Tongue (tissue), 1 donor: ENCODE measurements at regions not wholly inside any gene's neighbourhood (a gene's known extent, or its start where the extent isn't known, plus 50 kb on each side); places are given as distances from the start of the nearest gene placed in this dataset.
"Not testable (repeated sequence)": the region's sequence is repeated elsewhere in the genome, so short reads cannot be mapped to it uniquely, and the experiment has no call there.

Experiments
- DNase-seq: peaks from one replicate; pipeline ENCODE4 v3.0.0-alpha.2; 2015

DNA sequence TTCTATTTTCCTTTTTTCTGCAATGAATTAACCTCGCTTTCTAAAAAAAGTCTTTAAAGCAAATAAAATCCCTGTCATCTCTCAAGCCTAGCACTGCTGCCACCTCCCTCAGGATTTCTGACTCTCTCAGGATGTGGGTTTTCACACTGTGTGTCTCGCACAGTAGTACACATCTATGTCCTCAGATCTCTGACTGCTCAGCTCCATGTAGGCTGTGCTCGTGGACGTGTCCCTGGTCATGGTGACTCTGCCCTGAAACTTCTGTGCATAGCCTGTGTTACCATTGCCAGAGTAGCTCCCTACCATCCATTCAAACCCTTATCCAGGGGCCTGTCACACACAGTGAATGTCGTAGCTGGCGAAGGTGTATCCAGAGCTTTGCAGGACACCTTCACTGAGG, 619.3 kb downstream of the TMEM121 start:
- not testable (repeated sequence) for DNase-seq

DNA sequence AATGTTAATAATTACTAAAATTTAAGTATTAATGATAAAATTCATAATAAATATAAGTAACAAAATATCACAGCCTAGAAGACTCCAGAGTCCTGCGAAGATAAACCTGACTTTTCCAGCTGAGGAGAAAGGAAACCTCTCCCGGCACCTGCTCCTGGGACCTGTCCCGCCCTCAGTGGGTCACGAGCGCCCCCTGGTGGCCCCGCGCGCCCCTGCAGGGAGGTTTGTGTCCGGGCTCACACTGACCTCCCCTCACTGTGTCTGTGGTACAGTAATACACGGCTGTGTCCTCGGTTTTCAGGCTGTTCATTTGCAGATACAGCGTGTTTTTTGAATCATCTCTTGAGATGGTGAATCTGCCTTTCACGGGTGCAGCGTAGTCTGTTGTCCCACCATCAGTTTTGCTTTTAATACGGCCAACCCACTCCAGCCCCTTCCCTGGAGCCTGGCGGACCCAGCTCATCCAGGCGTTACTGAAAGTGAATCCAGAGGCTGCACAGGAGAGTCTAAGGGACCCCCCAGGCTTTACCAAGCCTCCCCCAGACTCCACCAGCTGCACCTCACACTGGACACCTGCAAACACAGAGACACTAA, 627.1 kb downstream of the TMEM121 start:
- not testable (repeated sequence) for DNase-seq

DNA sequence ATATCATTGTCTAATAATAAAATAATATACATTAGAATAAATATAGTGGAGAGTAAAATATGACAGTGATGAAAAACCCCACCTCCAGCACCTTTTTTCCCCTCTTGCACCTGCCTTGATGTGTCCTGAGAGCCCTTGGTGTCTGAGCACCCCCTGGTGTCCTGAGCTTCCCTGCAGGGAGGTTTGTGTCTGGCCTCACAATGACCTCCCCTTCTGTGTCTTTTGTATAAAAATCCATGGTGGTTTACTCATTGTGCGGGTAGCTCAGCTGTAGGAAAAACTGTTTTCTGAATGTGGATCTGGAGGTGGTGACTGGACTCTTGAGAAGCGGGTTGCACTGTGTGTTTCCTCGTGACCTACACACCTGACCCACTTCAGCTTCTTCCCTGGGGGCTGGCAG, 636.9 kb downstream of the TMEM121 start:
- DNase-seq: no peak

DNA sequence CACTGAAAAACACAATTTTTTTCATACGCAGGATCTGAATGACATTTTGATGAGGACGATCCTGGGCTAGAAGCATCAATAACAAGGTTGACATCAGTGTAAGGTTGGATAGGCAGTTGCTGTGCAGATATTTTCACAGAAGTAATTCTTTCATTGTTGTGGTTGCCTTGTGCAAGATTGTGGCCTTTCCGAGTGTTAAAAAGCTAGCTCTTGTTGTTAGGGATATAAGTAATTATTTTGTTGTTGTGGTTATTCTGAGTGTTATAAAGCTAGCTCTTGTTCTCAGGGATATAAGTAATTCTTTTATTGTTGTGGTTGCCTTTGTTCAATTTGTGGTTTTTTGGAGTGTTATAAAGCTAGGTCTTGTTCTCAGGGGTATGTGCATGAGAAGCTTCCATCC, 637.4 kb downstream of the TMEM121 start:
- DNase-seq: not testable (repeated sequence)

DNA sequence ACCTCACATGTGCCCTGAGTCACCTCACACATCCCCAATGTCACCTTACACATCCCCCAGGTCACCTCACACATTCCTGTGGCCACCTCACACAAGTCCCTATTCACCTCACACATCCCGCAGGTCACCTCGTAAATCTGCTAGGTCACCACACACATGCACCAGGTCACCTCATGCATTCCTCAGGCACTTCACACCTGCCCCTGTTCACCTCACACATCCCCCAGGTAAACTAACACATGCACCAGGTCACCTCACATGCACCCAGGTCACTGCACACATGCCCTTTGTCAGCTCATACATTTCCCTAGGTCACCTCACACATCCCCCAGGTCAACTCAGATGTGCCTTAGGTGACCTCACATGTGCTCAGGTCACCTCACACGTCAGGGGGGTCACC, 639.8 kb downstream of the TMEM121 start:
- no peak for DNase-seq

DNA sequence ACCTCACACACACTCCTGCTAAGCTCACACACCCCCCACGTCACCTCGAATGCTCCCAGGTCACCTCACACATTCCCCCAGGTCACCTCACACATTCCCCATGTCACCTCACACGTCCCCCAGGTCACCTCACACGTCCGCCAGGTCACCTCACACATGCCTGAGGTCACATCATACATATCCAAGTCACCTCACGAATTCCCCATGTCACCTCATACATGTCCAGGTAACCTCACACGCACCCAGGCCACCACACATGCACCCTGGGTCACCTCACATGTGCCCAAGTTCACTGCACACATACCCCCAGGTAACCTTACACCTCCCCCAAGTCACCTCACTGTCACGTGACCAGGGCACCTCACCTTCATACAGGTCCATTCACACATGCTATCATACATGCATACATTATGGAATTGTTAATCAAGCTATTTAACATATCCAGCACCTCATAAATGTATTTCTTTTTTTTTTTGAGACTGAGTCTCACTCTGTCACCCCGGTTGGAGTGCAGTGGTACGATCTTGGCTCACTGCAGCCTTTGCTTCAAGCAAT, 640.3 kb downstream of the TMEM121 start:
- no peak for DNase-seq

DNA sequence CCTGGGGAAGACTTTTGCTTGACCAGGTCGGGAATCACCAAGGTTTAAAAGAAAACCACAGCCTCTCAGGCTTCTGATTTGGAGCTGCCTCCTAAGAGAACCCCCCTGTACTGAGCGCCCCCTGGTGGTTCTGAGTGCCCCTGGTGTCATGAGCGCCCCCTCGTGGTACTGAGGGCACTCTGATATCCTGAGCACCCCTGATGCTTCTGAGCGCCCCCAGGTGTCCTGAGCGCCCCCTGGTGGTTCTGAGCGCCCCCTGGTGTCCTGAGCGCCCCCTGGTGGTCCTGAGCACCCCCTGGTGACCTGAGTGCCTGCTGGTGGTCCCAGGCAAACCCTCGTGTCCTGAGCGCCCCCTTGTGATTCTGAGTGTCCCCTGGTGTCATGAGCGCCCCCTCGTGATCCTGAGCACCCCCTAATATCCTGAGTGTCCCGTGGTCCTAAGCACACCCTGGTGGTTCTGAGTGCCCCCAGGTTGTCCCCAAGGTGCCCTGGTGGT, 643.8 kb downstream of the TMEM121 start:
- DNase-seq: not testable (repeated sequence)

DNA sequence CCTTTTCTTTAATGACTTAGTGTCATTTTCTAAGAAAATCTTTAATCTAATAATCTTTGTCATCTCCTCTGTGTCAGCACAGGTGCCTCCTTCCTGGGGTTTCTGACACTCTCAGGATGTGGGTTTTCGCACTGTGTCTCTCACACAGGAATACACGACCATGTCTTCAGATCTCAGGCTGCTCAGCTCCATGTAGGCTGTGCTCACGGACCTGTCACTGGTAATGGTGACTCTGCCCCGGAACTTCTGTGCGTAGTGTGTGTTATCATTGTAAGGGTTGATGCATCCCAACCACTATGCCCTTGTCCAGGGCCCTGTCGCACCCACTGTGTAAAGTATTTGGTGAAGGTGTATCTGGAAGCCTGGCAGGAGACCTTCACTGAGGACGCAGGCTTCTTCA, 647.8 kb downstream of the TMEM121 start:
- no peak for DNase-seq

DNA sequence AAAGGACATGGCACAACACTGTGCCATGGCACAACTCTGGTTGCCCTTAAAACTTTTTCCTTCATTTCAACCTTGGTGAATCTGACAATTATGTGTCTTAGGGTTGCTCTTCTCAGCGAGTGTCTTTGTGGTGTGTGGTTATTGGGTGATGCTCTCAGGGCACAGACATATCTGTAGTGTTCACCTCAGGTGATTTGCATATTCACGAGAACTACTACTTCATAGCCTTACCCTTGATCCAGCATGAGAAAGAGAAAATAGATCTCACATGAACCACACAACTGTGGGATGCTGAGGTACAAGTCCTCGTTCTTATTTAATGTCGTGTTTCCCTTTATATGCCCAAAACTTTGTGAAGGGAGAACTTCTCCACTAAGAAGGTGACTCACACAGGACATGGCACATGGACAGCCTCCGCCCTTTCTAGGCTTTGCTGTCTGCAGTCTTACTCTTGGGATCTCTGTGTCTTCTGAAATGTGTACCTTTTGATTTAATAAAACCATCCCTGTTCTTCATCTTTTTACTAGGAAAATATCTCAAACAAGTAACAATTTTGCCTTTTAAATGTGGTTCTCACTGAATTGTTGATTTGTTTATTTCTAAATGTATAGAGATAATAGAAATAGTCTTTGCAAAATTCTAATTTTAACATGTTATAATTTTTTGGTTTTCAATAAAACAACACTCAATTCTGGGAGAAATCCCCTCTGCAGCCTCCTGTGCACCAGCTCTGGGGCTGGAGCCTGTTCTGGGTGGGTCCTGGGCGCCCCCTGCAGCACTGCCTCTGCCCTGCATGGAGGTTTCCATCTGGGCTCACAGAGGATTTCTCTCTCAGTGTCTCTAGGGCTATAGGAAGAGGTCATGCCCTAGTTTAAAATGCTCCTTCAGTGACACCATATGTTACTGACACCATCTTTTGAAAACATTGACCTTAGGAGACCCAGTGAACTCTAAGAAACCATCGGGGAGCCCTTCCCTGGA, 651.2 kb downstream of the TMEM121 start:
- not testable (repeated sequence) for DNase-seq

DNA sequence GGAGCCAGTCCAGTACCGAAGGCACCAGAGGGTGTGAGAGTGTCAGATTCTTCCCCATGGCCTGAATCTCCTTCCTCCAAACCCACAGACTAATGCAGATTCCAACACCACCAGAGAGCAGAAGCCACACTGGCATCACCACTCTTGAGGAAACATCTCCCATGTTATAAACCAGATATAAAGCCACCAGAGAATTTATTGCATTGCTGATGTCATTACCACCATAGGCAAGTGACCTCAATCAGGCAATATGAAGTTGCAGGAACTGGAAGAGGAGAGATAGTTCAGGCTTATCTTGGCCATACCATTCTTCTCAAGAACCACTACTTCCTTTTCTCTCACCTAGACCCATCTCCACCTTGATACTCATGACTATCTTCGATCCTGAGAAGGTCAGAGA, 653.4 kb downstream of the TMEM121 start:
- no peak for DNase-seq

DNA sequence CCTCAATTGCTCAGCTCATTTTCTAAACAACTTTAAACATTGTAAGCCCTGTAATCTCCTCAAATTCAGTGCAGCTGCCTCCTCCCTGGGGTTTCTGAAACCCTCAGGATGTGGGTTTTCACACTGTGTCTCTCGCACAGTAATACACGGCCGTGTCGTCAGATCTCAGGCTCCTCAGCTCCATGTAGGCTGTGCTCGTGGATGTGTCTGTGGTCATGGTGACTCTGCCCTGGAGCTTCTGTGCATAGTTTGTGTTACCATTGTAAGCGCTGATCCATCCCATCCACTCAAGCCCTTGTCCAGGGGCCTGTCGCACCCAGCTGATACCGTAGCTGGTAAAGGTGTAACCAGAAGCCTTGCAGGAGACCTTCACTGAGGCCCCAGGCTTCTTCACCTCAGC, 658.4 kb downstream of the TMEM121 start:
- DNase-seq: not testable (repeated sequence)

DNA sequence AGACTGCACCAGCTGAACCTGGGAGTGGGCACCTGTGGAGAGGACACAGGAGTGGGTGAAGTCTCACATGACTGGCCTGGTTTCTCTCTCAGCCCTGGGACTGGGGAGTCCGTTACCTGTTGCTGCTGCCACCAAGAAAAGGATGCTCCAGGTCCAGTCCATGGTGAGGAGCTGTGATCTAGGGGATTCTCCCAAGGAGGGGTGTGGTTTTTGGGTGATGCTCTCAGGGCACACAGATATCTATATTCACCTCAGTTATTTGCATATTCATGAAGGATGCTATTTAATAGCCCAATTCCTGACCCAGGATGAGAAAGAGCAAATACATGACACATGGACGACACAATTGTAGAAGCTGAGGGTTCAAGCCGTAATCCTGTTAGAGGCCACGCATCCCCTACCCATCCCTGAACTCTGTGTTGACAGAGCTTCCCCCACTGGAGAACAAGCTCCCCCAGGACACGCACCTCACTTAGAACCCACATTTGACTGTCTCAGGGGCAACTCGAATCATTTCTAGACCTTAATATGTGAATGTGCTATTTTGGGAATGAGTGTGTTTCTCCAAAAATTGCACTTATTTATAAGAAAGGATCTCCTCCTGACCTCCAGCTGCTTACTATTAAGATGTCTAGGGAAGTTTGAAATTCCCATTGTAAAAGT, 658.9 kb downstream of the TMEM121 start:
- not testable (repeated sequence) for DNase-seq

DNA sequence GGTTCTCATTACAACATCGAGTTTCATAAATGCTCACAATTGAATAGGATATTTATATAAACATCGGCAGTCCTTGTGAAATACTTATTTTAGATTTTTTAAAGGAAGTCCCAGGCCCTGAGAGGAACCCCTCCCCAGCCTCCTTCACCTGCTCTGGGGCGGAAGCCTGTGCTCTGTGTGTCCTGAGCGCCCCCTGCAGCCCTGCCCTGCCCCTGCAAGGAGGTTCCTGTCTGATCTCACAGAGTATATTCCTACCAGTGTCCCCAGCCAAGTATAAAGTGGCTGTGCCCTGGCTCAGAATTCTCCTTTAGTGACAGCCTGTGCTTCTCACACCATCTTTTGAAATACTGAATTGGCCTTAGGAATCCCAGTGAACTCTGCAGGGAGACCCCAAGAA, 659.5 kb downstream of the TMEM121 start:
- no peak for DNase-seq

DNA sequence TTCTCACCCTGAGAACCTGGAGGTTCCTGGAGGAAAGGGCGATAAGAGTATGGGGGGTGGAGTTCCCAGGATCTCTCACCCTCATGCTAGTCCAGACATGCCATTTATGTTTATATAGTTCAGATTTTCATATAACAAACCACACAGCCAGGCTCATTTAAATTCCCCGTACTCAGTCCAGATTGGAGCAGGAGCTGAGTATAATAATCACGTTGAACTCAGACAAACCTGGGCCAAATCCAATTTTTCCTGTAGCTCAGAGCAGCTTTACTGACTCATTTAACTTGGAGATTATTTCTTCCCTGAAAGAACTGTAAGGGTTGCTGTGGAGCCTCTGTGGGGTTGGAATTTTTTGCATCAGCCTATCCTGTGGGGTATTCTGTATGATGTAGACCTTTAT, 660.8 kb downstream of the TMEM121 start:
- no peak for DNase-seq

DNA sequence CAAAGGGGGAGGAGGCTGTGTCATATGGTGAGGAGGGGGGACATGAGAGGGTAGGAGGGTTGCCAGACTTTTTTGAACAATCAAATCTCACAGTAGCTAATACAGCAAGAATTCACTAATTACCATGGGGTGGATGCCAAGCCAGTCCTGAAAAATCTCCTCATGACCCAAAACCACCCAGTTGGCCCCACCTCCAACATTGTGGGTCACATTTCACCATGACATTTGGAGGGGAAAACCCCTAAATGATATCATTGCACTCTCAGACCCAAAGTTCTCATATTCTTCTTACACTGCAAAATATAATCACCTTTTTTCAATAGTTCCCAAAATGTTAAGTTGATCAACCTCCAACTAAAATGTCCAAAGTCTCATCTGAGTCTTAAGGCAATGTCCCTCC, 666.3 kb downstream of the TMEM121 start:
- DNase-seq: not testable (repeated sequence)

DNA sequence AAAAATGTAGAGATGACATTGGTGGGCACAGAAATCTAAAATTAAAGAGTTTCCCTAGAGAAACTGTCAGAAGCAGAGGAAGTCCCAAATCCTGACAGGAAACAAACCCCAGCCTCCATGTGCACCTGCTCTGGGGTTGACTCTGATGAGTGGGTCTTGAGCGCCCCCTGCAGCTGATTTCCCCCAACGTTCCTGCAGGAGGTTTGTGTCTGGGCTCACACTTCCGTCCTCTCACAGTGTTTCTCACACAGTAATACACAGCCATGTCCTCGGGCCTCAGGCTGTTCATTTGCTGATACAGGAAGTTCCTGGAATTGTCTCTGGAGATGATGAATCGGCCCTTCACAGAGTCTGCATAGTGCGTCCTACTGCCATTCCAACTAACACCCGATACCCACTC, 670.1 kb downstream of the TMEM121 start:
- DNase-seq: not testable (repeated sequence)

DNA sequence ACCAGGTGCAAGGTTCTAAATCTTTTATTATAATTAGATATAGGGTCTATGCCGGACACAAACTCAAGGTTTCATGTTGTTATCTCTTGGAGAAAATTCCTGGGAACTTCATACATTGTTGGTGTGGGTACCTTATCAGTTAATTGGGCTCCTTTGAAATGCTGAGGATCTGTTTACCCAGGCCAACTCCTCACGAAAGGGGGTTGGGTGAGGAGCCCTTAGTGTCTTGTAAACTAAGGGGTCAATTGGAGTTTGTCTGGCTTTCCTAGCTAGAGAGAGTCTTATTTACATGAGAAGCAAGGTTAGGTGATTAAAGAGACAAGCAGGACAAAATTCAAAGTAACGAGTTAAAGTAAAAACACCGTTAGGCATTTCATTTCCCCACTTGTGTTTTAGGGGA, 670.9 kb downstream of the TMEM121 start:
- not testable (repeated sequence) for DNase-seq

DNA sequence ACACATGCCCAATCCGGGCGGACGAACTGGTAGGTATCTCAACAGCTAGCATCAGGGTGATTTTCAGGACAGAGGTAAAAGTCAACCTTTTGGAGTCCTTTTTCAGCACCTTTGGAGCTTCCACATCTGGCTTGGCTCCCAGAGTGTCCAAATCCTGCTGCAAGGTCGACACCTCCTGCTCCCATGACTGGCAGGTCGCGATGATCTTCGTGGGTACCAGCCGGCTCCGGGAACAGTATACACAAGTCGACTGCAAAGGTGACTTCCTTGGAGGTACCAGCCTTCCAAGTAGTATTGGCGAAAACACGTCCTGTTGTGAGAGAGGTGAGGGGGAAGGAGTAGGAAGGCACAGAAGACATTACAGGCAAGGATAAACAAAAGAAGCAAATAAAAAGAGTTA, 672.7 kb downstream of the TMEM121 start:
- DNase-seq: no peak

DNA sequence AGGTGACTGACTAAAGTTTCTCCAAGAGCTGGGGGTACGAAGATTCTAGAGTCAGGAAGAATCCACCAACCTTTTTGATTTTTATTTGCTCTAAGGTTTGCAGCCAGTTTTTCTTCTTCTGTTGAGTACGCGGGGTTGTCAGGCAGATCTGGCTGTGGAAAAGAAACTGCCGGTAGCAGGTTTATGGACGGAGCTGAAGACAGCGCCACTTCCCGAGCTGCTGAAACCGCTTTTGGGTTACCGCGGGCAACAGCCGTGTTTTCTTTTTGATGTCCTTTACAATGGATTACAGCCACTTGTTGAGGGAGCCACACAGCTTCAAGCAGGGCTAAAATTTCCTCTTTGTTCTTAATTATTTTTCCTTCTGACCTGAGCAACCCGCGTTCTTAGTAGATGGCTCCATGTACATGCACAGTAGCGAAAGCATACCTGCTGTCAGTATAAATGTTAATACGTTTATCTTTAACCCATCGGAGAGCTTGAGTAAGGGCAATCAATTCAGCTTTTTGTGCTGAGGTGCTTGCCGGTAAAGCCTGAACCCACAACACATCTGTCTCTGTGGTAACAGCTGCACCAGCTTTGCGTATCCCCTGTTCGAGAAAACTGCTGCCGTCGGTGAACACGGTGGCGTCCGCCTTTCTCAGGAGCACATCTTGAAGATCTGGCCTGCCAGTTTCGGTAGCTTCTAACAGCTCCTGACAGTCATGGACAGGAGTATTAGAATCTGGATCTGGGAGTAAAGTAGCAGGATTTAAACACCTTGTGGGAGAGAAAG, 674.3 kb downstream of the TMEM121 start:
- DNase-seq: no peak

DNA sequence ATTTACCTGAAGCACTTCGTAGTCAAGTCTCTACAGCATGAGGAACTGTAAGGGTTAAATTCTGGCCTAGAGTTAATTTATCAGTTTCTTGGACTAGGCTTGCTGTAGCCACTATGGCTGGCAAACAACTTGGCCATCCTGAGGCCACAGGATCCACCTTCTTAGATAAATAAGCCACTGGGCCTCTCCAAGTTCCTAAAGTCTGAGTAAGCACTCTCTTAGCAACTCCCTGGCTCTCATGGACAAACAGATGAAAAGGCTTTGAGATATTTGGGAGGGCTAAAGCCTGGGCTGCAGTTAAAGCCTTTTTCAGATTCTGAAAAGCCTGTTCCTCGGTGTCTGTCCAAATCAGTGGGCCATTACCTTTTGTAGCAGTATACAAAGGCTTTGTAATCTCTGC, 675.0 kb downstream of the TMEM121 start:
- no peak for DNase-seq

DNA sequence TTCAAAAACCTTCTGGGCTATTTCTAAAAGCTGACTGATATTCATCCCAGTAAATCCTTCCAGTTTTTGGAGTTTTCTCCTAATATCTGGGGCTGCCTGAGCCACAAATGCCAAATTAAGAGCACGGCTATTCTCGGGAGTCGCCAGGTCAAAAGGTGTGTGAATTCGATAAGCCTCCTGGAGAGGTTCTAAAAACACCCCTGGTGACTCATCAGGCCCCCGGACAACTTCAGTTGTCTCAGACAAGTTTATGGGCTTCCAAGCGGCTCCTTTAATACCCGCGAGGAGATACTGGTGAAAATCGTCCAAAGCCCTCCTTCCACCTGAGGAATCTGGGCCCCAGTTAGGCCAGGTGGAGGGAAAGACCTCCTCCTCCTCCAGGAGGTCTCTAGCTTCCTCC, 677.1 kb downstream of the TMEM121 start:
- no peak for DNase-seq

DNA sequence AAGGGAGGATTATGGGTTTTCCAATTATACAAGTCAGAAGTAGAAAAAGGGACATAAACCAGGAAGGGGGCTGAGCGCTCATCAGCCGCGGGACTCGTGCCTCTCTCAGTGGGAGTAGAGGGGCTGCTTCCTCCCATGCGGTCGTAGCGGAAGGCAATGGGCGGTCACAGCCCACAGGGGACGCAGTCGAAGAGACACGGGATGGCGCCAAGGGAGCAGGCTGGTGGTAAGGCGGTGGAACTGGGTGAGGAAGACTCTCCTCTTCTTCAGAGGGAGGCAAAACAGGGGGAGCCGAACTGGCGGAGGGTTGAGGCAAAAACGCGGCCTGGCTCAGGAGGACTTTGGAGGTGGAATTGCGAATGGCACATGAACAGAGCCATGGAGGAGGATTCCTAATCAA, 677.7 kb downstream of the TMEM121 start:
- DNase-seq: no peak
